HCT116 (cell line): ENCODE measurements at regions not wholly inside any gene's neighbourhood (a gene's known extent, or its start where the extent isn't known, plus 50 kb on each side); places are given as distances from the start of the nearest gene placed in this dataset.

Experiments
- ATAC-seq: fragments of 200-7000 bp; cut with Tn5 transposase; 2 replicates; pipeline ENCODE4 v1.9.1; 2020; ENCODE audit warnings: mild to moderate bottlenecking, moderate library complexity
- BruUV-seq: library from RNA; stranded (reverse); fragments of 400-500 nt; replicated peaks from 2 replicates; lab custom pipeline; 2021; lab: Mats Ljungman, UMichigan
- CTCF ChIA-PET: fragments of 300-600 bp; sonication (Branson Sonifier 250); formaldehyde crosslinking; loops from one replicate; lab custom pipeline; 2021; ENCODE audit warnings: antibody characterized with exemption; lab: Charles Lee
- POLR2A ChIA-PET: fragments of 300-600, 350-600 bp; sonication (Branson Sonifier 250); formaldehyde crosslinking; loops from one replicate; lab custom pipeline; 2021; ENCODE audit warnings: antibody characterized with exemption; lab: Charles Lee
- RAD21 ChIA-PET, 2 experiments: fragments of 300-600 bp; sonication (Branson Sonifier 250); formaldehyde crosslinking; loops; one replicate each; lab custom pipeline; 2023; ENCODE audit warnings: low total read pairs in 2 of 2; ENCODE audit not compliant: uncharacterized antibody in 2 of 2, unreplicated experiment in 2 of 2, low non-redundant PET in 1 of 2; lab: Charles Lee
- DNase-seq: peaks from one replicate; pipeline ENCODE4 v3.0.0-alpha.2; 2010; ENCODE audit warnings: low read depth, low spot score
- H2AFZ ChIP-seq: fragments of 200-600 bp; shearing (Covaris generic), sonication (generic); 2 replicates; pipeline ENCODE4 v1.6.1; 2017; ENCODE audit warnings: low read depth, mixed run types, mixed read lengths, antibody characterized with exemption, low read length; ENCODE audit not compliant: poor library complexity, severe bottlenecking
- H3K27ac ChIP-seq: 2 replicates; pipeline ENCODE4 v1.5.1; 2012; ENCODE audit warnings: low read depth, low read length
- H3K27me3 ChIP-seq: fragments of 200-600 bp; sonication (generic); 2 replicates; pipeline ENCODE4 v1.6.1; 2016; ENCODE audit warnings: mixed run types, low read length, mixed read lengths; ENCODE audit not compliant: insufficient read depth
- H3K36me3 ChIP-seq, 2 experiments: fragments of 200-500 bp in 1 of 2; fragments of 200-600 bp in 1 of 2; sonication (Bioruptor generic) in 1 of 2; sonication (generic) in 1 of 2; 2 replicates each; pipeline versions ENCODE4 v1.5.1 to v1.6.1; 2014 to 2016; ENCODE audit warnings: low read length in 2 of 2, inconsistent platforms in 1 of 2, mixed read lengths in 1 of 2, mixed run types in 1 of 2; ENCODE audit not compliant: insufficient read depth in 2 of 2, control insufficient read depth in 1 of 2
- H3K4me1 ChIP-seq, 2 experiments: fragments of 200-600 bp in 1 of 2; sonication (generic) in 1 of 2; 2 replicates each; pipeline versions ENCODE4 v1.5.1 to v1.6.1; 2012 to 2017; ENCODE audit warnings: low read length in 2 of 2, inconsistent platforms in 1 of 2, mild to moderate bottlenecking in 1 of 2, mixed read lengths in 1 of 2, mixed run types in 1 of 2, moderate library complexity in 1 of 2; ENCODE audit not compliant: insufficient read depth in 2 of 2, control insufficient read depth in 1 of 2
- H3K4me2 ChIP-seq: fragments of 200-600 bp; sonication (generic); 2 replicates; pipeline ENCODE4 v1.6.1; 2017; ENCODE audit warnings: mixed run types, low read length, mixed read lengths
- H3K4me3 ChIP-seq, 2 experiments: fragments of 200-600 bp in 1 of 2; sonication (generic) in 1 of 2; replicated peaks in 1 of 2; 2 replicates each; pipeline ENCODE4 v1.5.1; 2011 to 2016; ENCODE audit warnings: low read length in 2 of 2, control low read depth in 1 of 2, low read depth in 1 of 2, mild to moderate bottlenecking in 1 of 2, mixed read lengths in 1 of 2, mixed run types in 1 of 2
- H3K79me2 ChIP-seq: fragments of 200-600 bp; sonication (generic); 2 replicates; pipeline ENCODE4 v1.6.1; 2017; ENCODE audit warnings: mild to moderate bottlenecking, mixed run types, low read length, moderate library complexity, mixed read lengths; ENCODE audit not compliant: insufficient read depth
- H3K9ac ChIP-seq: fragments of 200-600 bp; sonication (generic); 2 replicates; pipeline ENCODE4 v1.6.1; 2016; ENCODE audit warnings: low read length, mixed read lengths
- H3K9me2 ChIP-seq: fragments of 200-600 bp; sonication (generic), shearing (Covaris generic); 2 replicates; pipeline ENCODE4 v1.6.1; 2017; ENCODE audit warnings: mixed run types, mild to moderate bottlenecking, moderate library complexity; ENCODE audit not compliant: insufficient read depth
- H3K9me3 ChIP-seq, 2 experiments: fragments of 200-500 bp in 1 of 2; fragments of 200-600 bp in 1 of 2; sonication (Bioruptor generic) in 1 of 2; sonication (generic) in 1 of 2; 2 replicates each; pipeline ENCODE4 v1.6.1; 2014 to 2017; ENCODE audit warnings: low read length in 2 of 2, mixed read lengths in 2 of 2, inconsistent platforms in 1 of 2, low read depth in 1 of 2, mild to moderate bottlenecking in 1 of 2, mixed run types in 1 of 2, moderate library complexity in 1 of 2; ENCODE audit not compliant: control insufficient read depth in 1 of 2, insufficient read depth in 1 of 2
- H4K20me1 ChIP-seq: fragments of 200-600 bp; sonication (generic), shearing (Covaris generic); 2 replicates; pipeline ENCODE4 v1.6.1; 2017; ENCODE audit warnings: mixed run types, mild to moderate bottlenecking, moderate library complexity; ENCODE audit not compliant: insufficient read depth
- ATF3 ChIP-seq: IDR thresholded peaks from 2 replicates; pipeline ENCODE4 v1.6.1; 2012
- CBX3 ChIP-seq: IDR thresholded peaks from 2 replicates; pipeline ENCODE4 v1.6.1; 2012; ENCODE audit warnings: low read depth
- EZH2 ChIP-seq: fragments of 200-600 bp; sonication (generic); IDR thresholded peaks from 2 replicates; pipeline ENCODE4 v1.6.1; 2017; ENCODE audit warnings: antibody characterized with exemption, mixed run types
- EZH2phosphoT487 ChIP-seq: fragments of 200-600 bp; IDR thresholded peaks from 2 replicates; pipeline ENCODE4 v1.6.1; 2018; ENCODE audit warnings: antibody characterized with exemption, borderline replicate concordance
- FOSL1 ChIP-seq: IDR thresholded peaks from 2 replicates; pipeline ENCODE4 v1.6.1; 2012; ENCODE audit warnings: low read depth
- JUND ChIP-seq: IDR thresholded peaks from 2 replicates; pipeline ENCODE4 v1.6.1; 2012
- POLR2AphosphoS5 ChIP-seq: IDR thresholded peaks from 2 replicates; pipeline ENCODE4 v1.6.1; 2011; ENCODE audit warnings: mild to moderate bottlenecking, low read depth, low read length, moderate library complexity
- RAD21 ChIP-seq: IDR thresholded peaks from 2 replicates; pipeline ENCODE4 v1.6.1; 2012; ENCODE audit warnings: low read depth, mild to moderate bottlenecking
- SIN3A ChIP-seq: IDR thresholded peaks from 2 replicates; pipeline ENCODE4 v1.6.1; 2012; ENCODE audit warnings: low read depth
- SRF ChIP-seq: IDR thresholded peaks from 2 replicates; pipeline ENCODE4 v1.6.1; 2012; ENCODE audit warnings: low read depth
- TCF7L2 ChIP-seq: IDR thresholded peaks from 2 replicates; pipeline ENCODE4 v1.7.0; 2011; ENCODE audit warnings: borderline replicate concordance, inconsistent platforms; ENCODE audit not compliant: insufficient read depth, insufficient read length; ENCODE audit errors: extremely low read depth
- ZFX ChIP-seq: fragments of 450-650 bp; IDR thresholded peaks from 2 replicates; pipeline ENCODE4 v1.6.1; 2017
- intact Hi-C: fragments of 100-400 bp; cut with micrococcal nuclease; formaldehyde crosslinking; loops from 2 replicates; pipeline ENCODE4 v1.10.0; 2022

- RAD21 ChIA-PET, result no interaction called here
- Histone ChIP-seq H3K36me3 (no peaks in the 10 kb centered on the region), H4K20me1 (no peaks in the 10 kb centered on the region), H3K4me1 (no peaks in the 10 kb centered on the region), H3K27me3 (no peaks in the 10 kb centered on the region), H3K4me2 (no peak overlapping the region), H3K9me2 (no peaks in the 10 kb centered on the region), H3K4me3 (no peak overlapping the region), H3K9ac (no peak overlapping the region), H3K79me2 (no peaks in the 10 kb centered on the region), H3K9me3 (no peaks in the 10 kb centered on the region), H2AFZ (no peak overlapping the region), H3K27ac (no peak overlapping the region)
- POLR2A ChIA-PET, result no interaction called here
- TF ChIP-seq ATF3 (no peak), EZH2 (no peak), RAD21 (no peak), JUND (no peak), FOSL1 (no peak), POLR2AphosphoS5 (no peak), SIN3A (no peak), CBX3 (no peak), TCF7L2 (no peak), ZFX (no peak), EZH2phosphoT487 (no peak)
- no peak for ATAC-seq
- intact Hi-C loops, result no loop called here
- BruUV-seq, result no TSS peak
- no peak for DNase-seq
- CTCF ChIA-PET, result no interaction called here
These were observed 453.4 kb upstream of the GRAMD2B start for GRCh38 chr5:125969814-125970171.

GRCh38 chr5:125970631-125971307 is 452.4 kb upstream of the GRAMD2B start:
- no peak for ATAC-seq
- Histone ChIP-seq H3K4me3 (no peak overlapping the region), H3K36me3 (no peaks in the 10 kb centered on the region), H3K9me2 (no peaks in the 10 kb centered on the region), H3K79me2 (no peaks in the 10 kb centered on the region), H4K20me1 (no peaks in the 10 kb centered on the region), H3K27ac (no peak overlapping the region), H3K27me3 (no peaks in the 10 kb centered on the region), H3K4me1 (no peaks in the 10 kb centered on the region), H3K9ac (no peak overlapping the region), H3K4me2 (no peak overlapping the region), H3K9me3 (no peaks in the 10 kb centered on the region), H2AFZ (no peak overlapping the region)
- CTCF ChIA-PET, result no interaction called here
- intact Hi-C loops, result no loop called here
- no peak for DNase-seq
- RAD21 ChIA-PET, result no interaction called here
- TF ChIP-seq SRF (no peak), ZFX (no peak)
- no TSS peak for BruUV-seq
- POLR2A ChIA-PET, result no interaction called here
